ENCODE measurements at regions not wholly inside any gene's neighbourhood (a gene's known extent, or its start where the extent isn't known, plus 50 kb on each side); places are given as distances from the start of the nearest gene placed in this dataset.

DNA sequence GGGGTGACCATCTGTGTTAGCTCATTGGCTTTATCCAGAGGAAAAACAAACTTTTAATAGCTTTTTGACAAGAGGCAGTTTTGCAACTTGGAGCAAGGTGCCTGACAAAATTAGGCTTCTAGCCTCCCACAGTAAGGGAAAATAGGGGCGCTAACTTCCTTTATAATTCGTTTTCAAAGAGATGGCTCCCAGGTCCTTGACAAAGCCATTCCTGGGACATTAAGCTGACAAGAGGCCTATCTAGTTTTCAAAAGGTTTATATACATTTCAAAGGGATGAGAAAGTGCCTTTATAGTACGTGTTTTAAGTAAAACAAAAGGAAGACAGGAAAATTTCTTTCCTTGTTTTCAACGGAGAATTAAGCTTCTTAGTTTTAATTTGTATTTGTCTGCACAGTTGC is 159.4 kb upstream of the GCFC2 start:
- Histone ChIP-seq H3K36me3 (ENCODE audit: control insufficient read depth, insufficient read depth, low read length) (no peaks in the 10 kb centered on the region), H3K27me3 (ENCODE audit: control insufficient read depth, insufficient read depth, low read length) (no peaks in the 10 kb centered on the region), H3K4me3 (ENCODE audit: low read depth, low read length) (no peak overlapping the region)
- ChIA-PET CTCF (no interaction called here), POLR2A (no interaction called here)
- DNase-seq (ENCODE audit: low read depth), result no peak
- TF ChIP-seq, protein P1, sequence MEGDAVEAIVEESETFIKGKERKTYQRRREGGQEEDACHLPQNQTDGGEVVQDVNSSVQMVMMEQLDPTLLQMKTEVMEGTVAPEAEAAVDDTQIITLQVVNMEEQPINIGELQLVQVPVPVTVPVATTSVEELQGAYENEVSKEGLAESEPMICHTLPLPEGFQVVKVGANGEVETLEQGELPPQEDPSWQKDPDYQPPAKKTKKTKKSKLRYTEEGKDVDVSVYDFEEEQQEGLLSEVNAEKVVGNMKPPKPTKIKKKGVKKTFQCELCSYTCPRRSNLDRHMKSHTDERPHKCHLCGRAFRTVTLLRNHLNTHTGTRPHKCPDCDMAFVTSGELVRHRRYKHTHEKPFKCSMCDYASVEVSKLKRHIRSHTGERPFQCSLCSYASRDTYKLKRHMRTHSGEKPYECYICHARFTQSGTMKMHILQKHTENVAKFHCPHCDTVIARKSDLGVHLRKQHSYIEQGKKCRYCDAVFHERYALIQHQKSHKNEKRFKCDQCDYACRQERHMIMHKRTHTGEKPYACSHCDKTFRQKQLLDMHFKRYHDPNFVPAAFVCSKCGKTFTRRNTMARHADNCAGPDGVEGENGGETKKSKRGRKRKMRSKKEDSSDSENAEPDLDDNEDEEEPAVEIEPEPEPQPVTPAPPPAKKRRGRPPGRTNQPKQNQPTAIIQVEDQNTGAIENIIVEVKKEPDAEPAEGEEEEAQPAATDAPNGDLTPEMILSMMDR (IDR thresholded peaks at IDR 0.05; ENCODE audit: insufficient read depth, low read depth, low read length), result no peak

- POLR2A ChIA-PET, result no interaction called here
- H3K36me3 ChIP-seq (ENCODE audit: control insufficient read depth, insufficient read depth, low read length), result no peaks in the 10 kb centered on the region
- DNase-seq (ENCODE audit: low read depth), result no peak
- no peak overlapping the region for H3K4me3 ChIP-seq (ENCODE audit: low read depth, low read length)
- no peaks in the 10 kb centered on the region for H3K27me3 ChIP-seq (ENCODE audit: control insufficient read depth, insufficient read depth, low read length)
- TF ChIP-seq, protein P1 (IDR thresholded peaks at IDR 0.05; ENCODE audit: insufficient read depth, low read depth, low read length), result no peak
- CTCF ChIA-PET, result no interaction called here
Observed at GRCh38 chr2:75865702-75866101, 155.0 kb upstream of the GCFC2 start.

DNA sequence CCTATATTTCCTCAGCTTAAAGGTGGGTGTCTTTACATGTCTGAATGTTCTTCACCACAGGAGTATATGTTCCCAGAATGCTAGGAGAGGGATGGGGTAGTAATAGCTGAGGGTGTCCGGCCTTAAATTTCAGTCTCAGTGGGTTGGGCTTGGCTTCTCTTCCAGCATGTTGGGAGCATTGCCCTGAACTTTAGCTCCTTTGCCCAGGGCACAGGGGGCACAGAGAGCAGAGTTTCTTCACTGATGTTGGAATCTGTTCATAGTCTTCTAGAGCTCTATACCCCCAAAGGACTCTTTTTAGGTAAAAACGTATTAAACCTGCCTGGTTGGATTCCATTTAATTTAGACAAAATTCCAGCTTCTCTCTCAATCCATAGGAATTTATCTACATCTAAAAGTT is 154.4 kb upstream of the GCFC2 start:
- no peak for DNase-seq (ENCODE audit: low read depth)
- H3K27me3 ChIP-seq (ENCODE audit: control insufficient read depth, insufficient read depth, low read length), result no peaks in the 10 kb centered on the region
- no peak overlapping the region for H3K4me3 ChIP-seq (ENCODE audit: low read depth, low read length)
- POLR2A ChIA-PET, result interaction anchor here (0.6 kb wide), 1 partner anchor 45 kb away, joined by 3 read pairs; no protein-coding TSS in a partner anchor
- H3K36me3 ChIP-seq (ENCODE audit: control insufficient read depth, insufficient read depth, low read length), result no peaks in the 10 kb centered on the region
- TF ChIP-seq, protein P1 (IDR thresholded peaks at IDR 0.05; ENCODE audit: insufficient read depth, low read depth, low read length), result no peak
- CTCF ChIA-PET, result no interaction called here

- TF ChIP-seq, protein P1 (IDR thresholded peaks at IDR 0.05; ENCODE audit: insufficient read depth, low read depth, low read length), result no peak
- H3K27me3 ChIP-seq (ENCODE audit: control insufficient read depth, insufficient read depth, low read length), result no peaks in the 10 kb centered on the region
- CTCF ChIA-PET, result no interaction called here
- POLR2A ChIA-PET, result no interaction called here
- H3K4me3 ChIP-seq (ENCODE audit: low read depth, low read length), result no peak overlapping the region
- DNase-seq (ENCODE audit: low read depth), result no peak
- no peaks in the 10 kb centered on the region for H3K36me3 ChIP-seq (ENCODE audit: control insufficient read depth, insufficient read depth, low read length)
Observed at GRCh38 chr2:75862547-75862946, 151.8 kb upstream of the GCFC2 start.

DNA sequence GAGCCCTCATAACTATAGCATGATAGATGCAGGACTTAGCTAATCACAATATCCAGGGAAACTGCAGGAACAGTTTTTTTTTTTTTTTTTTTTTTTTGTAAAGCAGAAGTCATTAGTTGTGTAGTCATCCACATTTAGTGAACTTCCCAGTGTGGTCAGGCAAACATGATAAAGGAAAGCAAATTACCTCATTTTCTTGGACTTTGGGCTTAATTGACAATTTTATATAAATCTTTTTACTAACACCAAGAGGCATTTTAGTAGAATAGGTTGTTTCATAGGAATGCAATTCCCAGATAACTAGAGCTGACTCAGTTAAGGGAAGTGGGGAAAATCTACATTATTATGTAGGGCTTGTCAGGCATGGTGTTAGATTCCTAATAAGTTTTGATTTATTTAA is 142.7 kb upstream of the GCFC2 start:
- DNase-seq (ENCODE audit: low read depth), result no peak
- Histone ChIP-seq H3K27me3 (ENCODE audit: control insufficient read depth, insufficient read depth, low read length) (no peaks in the 10 kb centered on the region), H3K4me3 (ENCODE audit: low read depth, low read length) (no peak overlapping the region), H3K36me3 (ENCODE audit: control insufficient read depth, insufficient read depth, low read length) (no peaks in the 10 kb centered on the region)
- POLR2A ChIA-PET, result no interaction called here
- CTCF ChIA-PET, result no interaction called here
- TF ChIP-seq, protein P1 (IDR thresholded peaks at IDR 0.05; ENCODE audit: insufficient read depth, low read depth, low read length), result no peak

All from BJ (cell line).